ELF-1 (cell line): ENCODE measurements at regions not wholly inside any gene's neighbourhood (a gene's known extent, or its start where the extent isn't known, plus 50 kb on each side); places are given as distances from the start of the nearest gene placed in this dataset.
"Not testable (repeated sequence)": the region's sequence is repeated elsewhere in the genome, so short reads cannot be mapped to it uniquely, and the experiment has no call there.

ENCODE experiments used
- DNase-seq: peaks from one replicate; pipeline ENCODE4 v3.0.0-alpha.2; 2016; ENCODE audit warnings: low read depth, low spot score

GRCh38 chr3:72660270-72661114 lies 187.8 kb downstream of the SHQ1 start:
- no peak for DNase-seq

GRCh38 chr3:72659596-72659995 lies 188.6 kb downstream of the SHQ1 start:
- no peak for DNase-seq

GRCh38 chr3:72659188-72659587 lies 189.1 kb downstream of the SHQ1 start:
- DNase-seq: no peak

- no peak for DNase-seq
Observed at GRCh38 chr3:72658466-72659100, 189.7 kb downstream of the SHQ1 start.

GRCh38 chr3:72657666-72658065 lies 190.6 kb downstream of the SHQ1 start:
- DNase-seq: no peak

GRCh38 chr3:72655723-72656122 lies 192.5 kb downstream of the SHQ1 start:
- peak; percentile 32 for DNase-seq

- DNase-seq: peak; percentile 94
Observed at GRCh38 chr3:72655131-72655551, 193.1 kb downstream of the SHQ1 start.

- DNase-seq: peak; percentile 16
Observed at GRCh38 chr3:72652395-72652794, 195.8 kb downstream of the SHQ1 start.

- no peak for DNase-seq
Observed at GRCh38 chr3:72651498-72651897, 196.7 kb downstream of the SHQ1 start.

GRCh38 chr3:72646263-72646662 lies 202.0 kb downstream of the SHQ1 start:
- no peak for DNase-seq

- not testable (repeated sequence) for DNase-seq
Observed at GRCh38 chr3:72643635-72644034, 204.6 kb downstream of the SHQ1 start.

- no peak for DNase-seq
Observed at GRCh38 chr3:72641684-72642083, 206.6 kb downstream of the SHQ1 start.

GRCh38 chr3:72641072-72641471 lies 207.2 kb downstream of the SHQ1 start:
- no peak for DNase-seq

- DNase-seq: no peak
Observed at GRCh38 chr3:72636969-72637597, 211.2 kb downstream of the SHQ1 start.

GRCh38 chr3:72635551-72635950 lies 212.7 kb downstream of the SHQ1 start:
- DNase-seq: no peak

GRCh38 chr3:72634128-72634527 lies 214.1 kb downstream of the SHQ1 start:
- DNase-seq: no peak

- no peak for DNase-seq
Observed at GRCh38 chr3:72633534-72633933, 214.7 kb downstream of the SHQ1 start.

- DNase-seq: no peak
Observed at GRCh38 chr3:72633121-72633520, 215.1 kb downstream of the SHQ1 start.

- DNase-seq: no peak
Observed at GRCh38 chr3:72632129-72632528, 216.1 kb downstream of the SHQ1 start.

GRCh38 chr3:72630969-72631344 lies 217.3 kb downstream of the SHQ1 start:
- no peak for DNase-seq

- no peak for DNase-seq
Observed at GRCh38 chr3:72630327-72630968, 217.8 kb downstream of the SHQ1 start.

- no peak for DNase-seq
Observed at GRCh38 chr3:72629191-72629631, 219.0 kb downstream of the SHQ1 start.
